ENCODE measurements at regions not wholly inside any gene's neighbourhood (a gene's known extent, or its start where the extent isn't known, plus 50 kb on each side); places are given as distances from the start of the nearest gene placed in this dataset.

DNA sequence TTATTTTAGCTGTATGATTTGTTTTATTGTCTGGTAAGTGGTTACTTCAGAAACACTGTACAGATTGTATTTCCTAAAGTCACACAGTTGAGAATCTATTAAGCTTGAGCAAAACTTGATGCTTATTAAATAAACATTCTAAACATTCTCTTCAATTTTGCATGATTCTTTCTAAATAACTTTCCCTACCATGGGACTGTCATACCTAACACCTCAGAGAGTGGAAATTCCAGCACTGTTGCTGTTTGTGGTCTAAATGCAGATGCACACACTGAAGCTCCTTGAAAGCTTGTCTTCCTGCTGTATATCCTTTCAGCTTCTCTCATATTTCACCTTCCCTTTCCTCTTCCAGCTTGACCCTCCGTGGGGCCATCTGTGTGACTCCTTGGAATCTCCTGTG lies 392.0 kb downstream of the LRIG3 start:
- TF ChIP-seq POLR2A (IDR thresholded peaks at IDR 0.05; ENCODE audit: low read length) = no peak
- no peak for TF ChIP-seq GATA1 (IDR thresholded peaks at IDR 0.05; ENCODE audit: low read depth, low read length)

All from erythroblast (primary cell).